Kidney epithelial cell (primary cell): ENCODE measurements at regions not wholly inside any gene's neighbourhood (a gene's known extent, or its start where the extent isn't known, plus 50 kb on each side); places are given as distances from the start of the nearest gene placed in this dataset.

ENCODE experiments used
- DNase-seq: peaks from one replicate; pipeline ENCODE4 v3.0.0-alpha.2; 2010; ENCODE audit warnings: low read depth
- H3K27me3 ChIP-seq: 2 replicates; pipeline ENCODE4 v1.6.0; 2011; ENCODE audit warnings: low read length; ENCODE audit not compliant: control insufficient read depth, insufficient read depth
- H3K36me3 ChIP-seq: 2 replicates; pipeline ENCODE4 v1.5.1; 2011; ENCODE audit warnings: low read length; ENCODE audit not compliant: control insufficient read depth, insufficient read depth
- H3K4me3 ChIP-seq: 2 replicates; pipeline ENCODE4 v1.5.1; 2011; ENCODE audit warnings: low read depth, mild to moderate bottlenecking, control low read depth, low read length
- TF ChIP-seq, protein P1 (sequence below): IDR thresholded peaks from 2 replicates; pipeline ENCODE4 v1.5.1; 2011; ENCODE audit warnings: mild to moderate bottlenecking, moderate library complexity, low read length, control low read depth, inconsistent platforms; ENCODE audit not compliant: insufficient read depth, poor library complexity, severe bottlenecking

DNA sequence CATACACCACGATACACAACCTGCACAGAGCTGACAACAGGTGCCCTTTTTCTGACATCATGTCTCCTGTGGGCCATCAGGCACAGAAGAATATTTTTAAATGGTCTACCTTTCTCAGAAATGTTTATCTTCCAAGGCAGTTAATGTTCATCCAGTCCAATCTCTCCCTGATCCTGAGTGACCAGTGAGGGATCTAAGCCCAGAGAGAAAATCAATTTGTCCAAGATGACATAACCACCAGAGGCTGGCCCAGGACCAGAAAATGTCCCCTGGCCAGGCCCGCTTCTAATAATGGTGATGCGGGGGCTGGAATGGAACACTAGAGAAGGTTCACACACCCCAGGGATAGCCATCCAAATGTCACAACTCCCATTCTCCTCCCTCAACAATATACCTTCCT lies 357.9 kb upstream of the KIF2A start:
- TF ChIP-seq, protein P1, sequence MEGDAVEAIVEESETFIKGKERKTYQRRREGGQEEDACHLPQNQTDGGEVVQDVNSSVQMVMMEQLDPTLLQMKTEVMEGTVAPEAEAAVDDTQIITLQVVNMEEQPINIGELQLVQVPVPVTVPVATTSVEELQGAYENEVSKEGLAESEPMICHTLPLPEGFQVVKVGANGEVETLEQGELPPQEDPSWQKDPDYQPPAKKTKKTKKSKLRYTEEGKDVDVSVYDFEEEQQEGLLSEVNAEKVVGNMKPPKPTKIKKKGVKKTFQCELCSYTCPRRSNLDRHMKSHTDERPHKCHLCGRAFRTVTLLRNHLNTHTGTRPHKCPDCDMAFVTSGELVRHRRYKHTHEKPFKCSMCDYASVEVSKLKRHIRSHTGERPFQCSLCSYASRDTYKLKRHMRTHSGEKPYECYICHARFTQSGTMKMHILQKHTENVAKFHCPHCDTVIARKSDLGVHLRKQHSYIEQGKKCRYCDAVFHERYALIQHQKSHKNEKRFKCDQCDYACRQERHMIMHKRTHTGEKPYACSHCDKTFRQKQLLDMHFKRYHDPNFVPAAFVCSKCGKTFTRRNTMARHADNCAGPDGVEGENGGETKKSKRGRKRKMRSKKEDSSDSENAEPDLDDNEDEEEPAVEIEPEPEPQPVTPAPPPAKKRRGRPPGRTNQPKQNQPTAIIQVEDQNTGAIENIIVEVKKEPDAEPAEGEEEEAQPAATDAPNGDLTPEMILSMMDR = no peak
- Histone ChIP-seq H3K36me3 (no peaks in the 10 kb centered on the region), H3K4me3 (no peak overlapping the region), H3K27me3 (no peaks in the 10 kb centered on the region)
- DNase-seq = no peak

DNA sequence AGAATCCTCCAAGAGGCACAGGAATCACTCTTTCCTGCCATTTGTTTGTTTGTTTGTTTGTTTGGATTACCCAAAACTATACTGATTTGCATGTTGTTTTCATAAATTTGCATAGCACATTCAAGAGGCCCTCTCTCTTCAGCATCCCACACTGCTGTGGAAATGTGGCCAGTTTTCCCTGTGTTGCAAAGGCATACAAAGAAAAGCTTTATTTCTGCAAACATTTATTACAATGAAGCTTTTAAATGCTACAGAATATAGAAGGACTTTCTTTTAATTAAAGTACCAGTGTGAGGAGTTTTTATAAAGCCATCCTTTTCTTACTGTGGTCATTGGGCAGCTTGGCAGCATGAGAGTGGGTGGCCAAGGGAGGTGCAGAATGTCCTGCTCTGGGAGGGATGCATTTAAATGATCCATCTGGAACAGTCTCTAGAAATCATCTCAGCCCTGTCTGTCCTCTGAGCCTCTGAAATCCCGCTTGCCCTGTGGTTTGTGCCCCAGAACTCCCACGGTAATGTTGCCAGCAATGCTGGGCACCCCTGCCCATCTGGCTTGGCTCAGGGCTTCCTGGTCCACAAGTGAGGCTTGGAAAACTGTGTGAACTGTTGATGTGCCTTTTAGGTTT lies 356.8 kb upstream of the KIF2A start:
- no peak overlapping the region for H3K4me3 ChIP-seq
- TF ChIP-seq, protein P1 = no peak
- no peaks in the 10 kb centered on the region for H3K36me3 ChIP-seq
- no peaks in the 10 kb centered on the region for H3K27me3 ChIP-seq
- DNase-seq = no peak

DNA sequence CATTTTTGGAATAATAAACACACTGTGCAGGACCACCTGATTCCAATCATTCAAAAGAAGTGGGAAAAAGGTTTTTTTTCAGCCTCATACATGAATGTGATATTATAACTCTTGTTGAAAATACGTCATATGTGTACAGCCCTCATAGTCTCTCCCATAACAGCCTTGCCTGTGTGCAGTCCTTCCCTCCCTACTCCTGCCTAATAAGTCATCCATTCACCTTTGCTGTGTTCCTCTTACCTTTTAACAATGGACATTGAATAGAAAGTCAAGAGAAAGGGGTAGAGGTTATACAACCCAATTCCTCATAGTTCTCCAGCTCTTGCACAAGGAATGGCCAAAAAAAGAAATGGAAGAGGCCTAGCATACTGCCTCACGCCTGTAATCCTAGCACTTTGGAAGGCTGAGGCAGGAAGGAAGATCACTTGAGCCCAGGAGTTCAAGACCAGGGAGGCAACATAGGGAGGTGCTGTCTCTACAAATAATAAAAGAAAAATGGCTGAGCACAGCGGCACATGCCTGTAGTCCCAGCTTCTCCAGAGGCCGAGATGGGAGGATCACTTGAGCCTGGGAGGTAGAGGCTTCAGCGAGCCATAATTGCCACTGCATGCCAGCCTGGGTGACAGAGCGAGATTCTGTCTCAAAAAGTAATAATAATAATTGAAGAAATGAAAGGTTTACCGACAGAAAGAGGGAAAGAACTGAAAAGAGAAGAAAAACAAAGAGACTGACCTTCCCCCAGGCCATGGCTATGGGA lies 356.1 kb upstream of the KIF2A start:
- DNase-seq = no peak
- H3K4me3 ChIP-seq = no peak overlapping the region
- no peaks in the 10 kb centered on the region for H3K27me3 ChIP-seq
- H3K36me3 ChIP-seq = no peaks in the 10 kb centered on the region
- TF ChIP-seq, protein P1 = no peak

DNA sequence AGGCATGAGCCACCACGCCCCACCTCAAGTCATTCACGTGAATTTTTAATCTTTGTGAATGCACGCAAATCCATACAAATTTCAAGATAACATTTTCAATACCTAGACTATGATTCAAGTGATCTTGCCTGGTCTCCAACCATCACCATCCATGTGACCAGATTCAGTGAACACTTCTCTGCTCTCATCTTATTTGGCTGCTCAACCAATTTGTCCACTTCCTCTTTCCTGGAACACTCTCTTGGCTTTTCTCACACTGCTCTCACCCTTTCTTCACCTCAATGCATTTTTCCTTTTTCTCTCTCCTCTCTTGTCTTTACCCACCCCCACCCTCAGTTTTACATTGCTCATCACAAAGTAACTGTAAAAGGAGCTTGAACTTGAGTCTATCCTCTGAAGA lies 354.7 kb upstream of the KIF2A start:
- TF ChIP-seq, protein P1 = no peak
- Histone ChIP-seq H3K27me3 (no peaks in the 10 kb centered on the region), H3K36me3 (no peaks in the 10 kb centered on the region)

DNA sequence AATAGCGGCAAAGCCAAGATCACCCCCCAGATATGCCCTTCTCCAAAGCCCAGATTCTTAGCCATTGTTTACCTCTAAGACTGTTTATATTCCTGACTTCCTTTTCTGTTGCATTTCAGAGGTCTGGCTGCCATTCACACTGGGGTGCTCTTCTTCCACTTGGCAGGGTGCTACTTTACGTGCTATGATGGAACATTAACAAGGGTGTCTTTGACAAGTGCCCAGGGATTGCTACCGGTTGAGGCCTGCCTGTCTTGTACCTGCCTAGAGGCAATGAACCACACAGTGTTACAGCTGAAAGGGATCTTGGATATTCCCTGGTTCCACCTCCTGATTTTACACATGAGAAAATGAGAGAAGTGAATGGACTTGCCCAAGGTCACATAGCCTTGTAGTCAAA lies 352.1 kb upstream of the KIF2A start:
- no peak for DNase-seq
- no peaks in the 10 kb centered on the region for H3K27me3 ChIP-seq
- no peak overlapping the region for H3K4me3 ChIP-seq
- TF ChIP-seq, protein P1 = no peak
- no peaks in the 10 kb centered on the region for H3K36me3 ChIP-seq

More for the DNA sequence above, 354.7 kb upstream of the KIF2A start:
- no peak for DNase-seq
- H3K4me3 ChIP-seq = no peak overlapping the region
